ENCODE measurements at regions not wholly inside any gene's neighbourhood (a gene's known extent, or its start where the extent isn't known, plus 50 kb on each side); places are given as distances from the start of the nearest gene placed in this dataset.
"Not testable (repeated sequence)": the region's sequence is repeated elsewhere in the genome, so short reads cannot be mapped to it uniquely, and the experiment has no call there.

- DNase-seq (ENCODE audit: low read depth in 2 of 2): no peak
Observed at GRCh38 chr15:79606831-79607355, 174.8 kb downstream of the MINAR1 start.

DNA sequence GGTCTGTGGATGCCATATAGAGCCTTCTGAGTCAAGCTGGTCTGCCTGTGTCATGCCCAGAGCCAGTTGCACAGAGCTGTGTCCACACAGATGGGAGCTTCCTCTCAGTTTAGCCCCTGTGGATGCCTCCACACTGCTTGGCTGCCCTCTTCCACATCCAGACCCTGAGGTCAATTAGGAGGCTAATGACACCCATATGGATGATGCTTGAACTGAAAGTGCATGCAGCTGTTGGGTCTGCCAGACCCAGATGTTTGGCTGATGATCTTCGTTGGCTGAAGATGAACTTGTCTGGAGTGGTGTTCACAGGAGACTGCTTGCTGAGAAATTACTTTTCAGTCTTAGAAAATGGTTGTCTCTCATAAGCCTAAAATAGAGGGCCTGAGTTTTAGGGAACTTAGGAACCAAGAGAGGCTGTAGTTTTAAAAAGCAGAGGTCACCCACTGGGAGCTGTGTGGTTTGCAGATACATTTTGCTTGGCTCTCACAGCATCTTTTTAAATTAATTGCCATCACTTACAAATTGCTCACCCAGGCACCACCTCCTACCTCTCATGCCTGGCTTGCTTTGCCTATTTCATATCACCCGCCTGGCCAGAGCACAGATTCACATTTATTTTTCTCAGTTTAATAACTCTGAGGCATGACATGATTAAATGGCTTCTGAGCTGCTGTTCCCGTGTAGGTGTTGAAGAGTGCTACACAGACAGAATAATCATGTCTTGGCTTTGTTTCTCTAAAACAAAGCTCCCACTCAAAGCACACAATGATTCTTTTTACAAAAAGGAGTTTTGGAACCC, 176.1 kb downstream of the MINAR1 start:
- DNase-seq (ENCODE audit: low read depth in 2 of 2): no peak

- no peak for DNase-seq (ENCODE audit: low read depth in 2 of 2)
Observed at GRCh38 chr15:79609506-79609905, 177.4 kb downstream of the MINAR1 start.

DNA sequence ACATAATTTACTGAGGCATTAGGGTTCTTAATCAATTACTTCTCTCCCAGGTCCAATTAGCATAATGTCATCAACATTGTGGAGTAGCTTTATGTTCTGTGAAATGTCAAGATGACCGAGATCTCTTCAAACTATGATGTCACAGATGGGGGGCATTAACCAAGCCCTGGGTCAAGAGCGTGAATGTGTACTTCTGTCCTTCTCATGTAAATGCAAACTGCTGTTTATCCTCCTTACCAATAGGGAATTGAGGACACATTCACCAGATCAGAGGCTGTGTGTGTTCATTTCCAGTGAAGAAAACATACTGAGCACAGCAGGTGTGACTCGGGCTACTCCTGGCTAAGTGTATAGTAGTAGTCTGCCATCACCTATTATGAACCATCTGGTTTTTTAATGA, 177.9 kb downstream of the MINAR1 start:
- no peak for DNase-seq (ENCODE audit: low read depth in 2 of 2)

GRCh38 chr15:79615754-79616153, 183.6 kb downstream of the MINAR1 start:
- DNase-seq (ENCODE audit: low read depth in 2 of 2): no peak

- DNase-seq (ENCODE audit: low read depth in 2 of 2): no peak
Observed at GRCh38 chr15:79617071-79617470, 184.9 kb downstream of the MINAR1 start.

GRCh38 chr15:79620112-79620857, 188.1 kb downstream of the MINAR1 start:
- DNase-seq (ENCODE audit: low read depth in 2 of 2): no peak

- DNase-seq (ENCODE audit: low read depth in 2 of 2): not testable (repeated sequence)
Observed at GRCh38 chr15:79621805-79622204, 189.7 kb downstream of the MINAR1 start.

DNA sequence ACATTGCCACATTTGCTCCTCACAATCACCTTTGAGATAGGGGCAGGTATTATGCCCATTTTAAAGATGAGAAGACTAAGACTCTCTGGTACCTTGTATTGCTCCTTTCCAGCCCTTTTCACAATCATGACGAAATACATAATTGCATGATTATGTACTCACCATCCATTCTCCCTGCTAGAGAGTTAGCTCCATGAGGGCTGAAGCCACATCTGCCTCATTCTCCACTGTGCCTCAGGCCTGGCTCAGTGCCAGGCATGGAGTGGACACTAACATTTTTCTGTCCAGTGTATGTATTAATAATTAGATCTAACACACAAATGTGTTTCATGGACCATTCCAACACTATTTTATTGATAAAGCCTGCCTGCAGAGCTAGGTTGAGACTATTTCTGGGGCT, 191.4 kb downstream of the MINAR1 start:
- no peak for DNase-seq (ENCODE audit: low read depth in 2 of 2)

DNA sequence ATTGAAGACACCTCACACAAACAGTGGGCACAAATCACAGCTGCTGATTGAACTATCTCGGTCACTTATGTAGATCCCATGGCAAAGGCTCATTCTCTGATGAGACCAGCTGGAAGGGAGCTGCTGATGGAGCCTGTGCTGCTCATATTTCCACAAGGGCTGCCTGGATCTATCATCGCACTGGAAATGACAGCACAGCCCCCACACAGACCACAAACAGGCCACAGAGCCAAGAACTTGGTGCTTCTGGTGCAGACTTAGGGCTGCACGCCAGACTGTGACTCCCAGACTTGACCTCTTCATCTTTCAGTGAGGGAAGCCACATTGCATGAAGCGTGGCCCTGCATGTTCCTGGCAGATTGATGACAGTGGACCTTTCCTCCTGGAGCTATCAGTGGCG, 197.6 kb downstream of the MINAR1 start:
- no peak for DNase-seq (ENCODE audit: low read depth in 2 of 2)

DNA sequence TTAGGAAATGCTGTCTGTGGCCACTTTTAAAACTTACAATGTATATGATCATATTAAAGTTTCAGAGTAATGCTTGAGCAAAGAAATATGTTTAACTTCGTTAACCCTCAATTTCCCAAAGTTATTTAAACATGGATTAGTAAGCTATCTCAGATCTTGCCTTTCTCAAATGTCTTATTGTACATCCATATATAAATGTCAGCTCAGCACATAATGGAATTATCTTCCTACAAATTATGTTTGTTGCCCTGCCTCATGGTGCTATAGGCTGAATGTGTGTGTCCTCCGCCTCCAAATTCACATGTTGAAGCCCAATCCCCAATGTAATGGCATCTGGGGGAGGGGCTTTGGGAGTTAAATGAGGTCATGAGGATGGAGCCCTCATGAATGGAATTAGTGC, 200.3 kb downstream of the MINAR1 start:
- no peak for DNase-seq (ENCODE audit: low read depth in 2 of 2)

DNA sequence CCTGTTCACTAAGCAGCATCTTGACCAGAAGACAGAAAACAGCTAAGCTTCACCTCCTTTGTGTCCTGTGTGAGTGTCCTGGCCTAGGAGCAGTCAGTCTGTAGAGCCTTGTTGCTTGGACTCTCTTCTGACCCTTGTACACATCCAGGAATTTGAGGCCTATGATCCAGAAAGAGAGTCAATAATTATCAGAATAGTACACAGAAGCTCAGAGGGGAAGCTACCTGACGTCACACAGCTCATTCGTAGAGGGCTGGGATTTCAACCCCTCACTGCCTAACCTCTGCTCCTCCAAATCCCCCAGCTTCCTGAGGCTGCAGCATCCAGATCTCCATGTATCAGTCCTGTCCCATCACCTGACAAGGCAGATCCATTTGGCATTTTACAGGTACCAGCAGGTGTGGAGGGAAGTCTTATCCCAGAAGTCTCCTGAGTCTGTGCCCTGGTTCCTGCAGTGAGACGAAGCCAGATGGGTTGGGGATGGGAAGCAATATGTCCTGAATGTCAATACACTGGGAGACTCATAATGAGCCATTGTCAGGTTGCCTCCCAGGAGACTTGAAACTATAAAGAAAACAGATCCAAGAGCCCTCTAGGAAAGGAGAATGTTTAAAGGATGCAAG, 203.1 kb downstream of the MINAR1 start:
- no peak for DNase-seq (ENCODE audit: low read depth in 2 of 2)

GRCh38 chr15:79635897-79636561, 203.9 kb downstream of the MINAR1 start:
- DNase-seq (ENCODE audit: low read depth in 2 of 2): no peak

DNA sequence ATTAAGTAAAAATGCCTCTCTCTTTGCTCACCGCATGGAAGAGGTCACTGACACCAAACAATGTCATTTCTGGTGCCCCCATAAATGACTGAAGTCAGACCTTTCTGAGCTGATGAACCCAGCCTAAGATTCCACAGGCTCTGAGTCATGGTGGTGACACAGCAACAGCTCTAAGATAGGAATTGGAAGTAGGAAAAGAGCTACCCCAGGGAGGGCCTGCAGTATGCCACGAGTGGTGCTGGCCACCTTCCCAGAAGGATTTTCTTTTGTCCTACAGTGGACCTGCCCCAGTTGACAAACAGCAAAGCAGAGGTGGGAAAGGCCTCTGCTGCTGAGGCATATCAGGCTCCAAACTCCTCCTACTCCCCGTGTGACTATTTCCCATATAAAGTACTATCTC, 208.1 kb downstream of the MINAR1 start:
- no peak for DNase-seq (ENCODE audit: low read depth in 2 of 2)

GRCh38 chr15:79641841-79642240, 209.7 kb downstream of the MINAR1 start:
- no peak for DNase-seq (ENCODE audit: low read depth in 2 of 2)

DNA sequence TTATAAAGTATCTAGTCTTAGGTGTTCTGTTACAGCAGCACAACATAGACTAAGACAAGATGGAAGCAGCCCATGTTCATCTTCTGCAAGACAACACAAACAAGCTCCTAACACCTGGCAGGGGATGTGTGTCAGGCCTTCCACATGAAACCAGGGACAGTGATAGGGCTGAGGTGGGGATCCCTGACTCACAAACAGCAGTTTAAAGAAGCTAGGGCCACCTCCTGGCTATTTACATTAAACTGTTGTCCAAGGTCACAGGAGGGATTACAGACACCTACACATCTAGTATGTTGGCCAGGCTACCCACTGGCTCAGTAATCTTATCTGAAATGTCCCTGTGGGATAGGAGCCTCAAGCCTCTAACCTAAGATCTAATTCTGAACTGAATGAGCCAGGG, 211.3 kb downstream of the MINAR1 start:
- no peak for DNase-seq (ENCODE audit: low read depth in 2 of 2)

- DNase-seq (ENCODE audit: low read depth in 2 of 2): no peak
Observed at GRCh38 chr15:79644091-79644490, 212.0 kb downstream of the MINAR1 start.

- not testable (repeated sequence) for DNase-seq (ENCODE audit: low read depth in 2 of 2)
Observed at GRCh38 chr15:79652972-79653371, 220.8 kb downstream of the MINAR1 start.

GRCh38 chr15:79653533-79653932, 221.4 kb downstream of the MINAR1 start:
- DNase-seq (ENCODE audit: low read depth in 2 of 2): no peak

DNA sequence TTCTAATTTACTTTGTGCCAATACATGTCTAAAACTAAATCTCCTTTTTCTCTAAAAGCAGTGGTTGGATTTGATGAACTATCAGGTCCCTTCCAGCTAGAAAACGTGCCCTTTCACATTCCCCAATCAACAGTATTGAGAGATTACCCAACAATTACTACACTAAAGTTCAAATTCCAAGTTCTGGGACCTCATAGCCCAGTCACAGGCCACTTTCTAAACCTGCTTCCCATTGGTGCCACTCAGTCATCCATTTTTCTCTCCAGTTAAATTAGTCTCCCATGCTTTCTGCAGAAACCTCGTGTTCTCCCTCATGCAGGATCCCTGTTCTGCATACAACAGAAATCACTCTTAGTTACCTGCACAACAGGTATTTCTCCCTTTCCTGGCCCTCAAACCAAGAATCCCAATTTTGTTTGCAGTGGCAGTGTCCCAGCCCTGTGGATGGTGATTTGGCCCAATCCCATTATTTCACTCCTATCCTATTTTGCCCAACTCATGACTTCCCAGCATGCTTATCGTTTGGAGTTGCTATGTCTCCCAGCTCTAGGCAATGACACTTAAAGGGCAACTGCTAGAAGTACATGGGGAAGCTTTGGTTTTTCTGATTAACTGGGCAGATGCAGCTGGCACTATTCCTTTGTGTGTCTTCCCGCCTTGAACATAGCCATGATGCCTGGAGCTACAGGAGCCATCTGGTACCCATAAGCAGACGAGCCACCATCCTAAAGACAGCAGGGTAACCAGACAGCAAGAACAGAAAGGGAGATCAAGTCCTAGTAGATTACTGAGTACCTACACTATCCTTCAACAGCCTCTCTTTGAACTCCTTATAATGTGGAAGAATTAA, 224.2 kb downstream of the MINAR1 start:
- no peak for DNase-seq (ENCODE audit: low read depth in 2 of 2)

GRCh38 chr15:79657722-79658121, 225.6 kb downstream of the MINAR1 start:
- DNase-seq (ENCODE audit: low read depth in 2 of 2): no peak
